GM12872 (cell line): ENCODE measurements at regions not wholly inside any gene's neighbourhood (a gene's known extent, or its start where the extent isn't known, plus 50 kb on each side); places are given as distances from the start of the nearest gene placed in this dataset.

ENCODE experiments used
- TF ChIP-seq, protein P1 (sequence below): IDR thresholded peaks from 3 replicates; pipeline ENCODE4 v1.5.1; 2011; ENCODE audit warnings: low read depth, mild to moderate bottlenecking, low read length, moderate library complexity; ENCODE audit not compliant: insufficient read depth

DNA sequence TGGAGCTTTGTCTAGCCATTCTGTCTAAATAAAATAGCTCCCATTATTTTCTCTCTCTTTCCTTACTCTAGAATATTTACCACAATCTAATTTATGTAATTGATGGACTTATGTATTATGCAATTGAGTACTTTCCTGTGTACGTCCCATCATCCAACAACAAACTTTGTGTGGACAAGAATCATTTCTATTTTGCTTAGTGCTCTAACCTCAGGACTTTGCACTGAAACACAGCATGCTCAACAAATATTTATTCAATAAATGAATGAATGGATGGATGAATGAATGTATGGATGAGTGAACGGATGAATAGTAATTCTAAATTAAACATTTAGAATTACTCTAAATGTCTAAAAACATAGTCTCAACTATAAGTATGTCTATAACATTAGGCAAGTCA is 115.2 kb upstream of the RORA start:
- TF ChIP-seq, protein P1, sequence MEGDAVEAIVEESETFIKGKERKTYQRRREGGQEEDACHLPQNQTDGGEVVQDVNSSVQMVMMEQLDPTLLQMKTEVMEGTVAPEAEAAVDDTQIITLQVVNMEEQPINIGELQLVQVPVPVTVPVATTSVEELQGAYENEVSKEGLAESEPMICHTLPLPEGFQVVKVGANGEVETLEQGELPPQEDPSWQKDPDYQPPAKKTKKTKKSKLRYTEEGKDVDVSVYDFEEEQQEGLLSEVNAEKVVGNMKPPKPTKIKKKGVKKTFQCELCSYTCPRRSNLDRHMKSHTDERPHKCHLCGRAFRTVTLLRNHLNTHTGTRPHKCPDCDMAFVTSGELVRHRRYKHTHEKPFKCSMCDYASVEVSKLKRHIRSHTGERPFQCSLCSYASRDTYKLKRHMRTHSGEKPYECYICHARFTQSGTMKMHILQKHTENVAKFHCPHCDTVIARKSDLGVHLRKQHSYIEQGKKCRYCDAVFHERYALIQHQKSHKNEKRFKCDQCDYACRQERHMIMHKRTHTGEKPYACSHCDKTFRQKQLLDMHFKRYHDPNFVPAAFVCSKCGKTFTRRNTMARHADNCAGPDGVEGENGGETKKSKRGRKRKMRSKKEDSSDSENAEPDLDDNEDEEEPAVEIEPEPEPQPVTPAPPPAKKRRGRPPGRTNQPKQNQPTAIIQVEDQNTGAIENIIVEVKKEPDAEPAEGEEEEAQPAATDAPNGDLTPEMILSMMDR, result no peak

DNA sequence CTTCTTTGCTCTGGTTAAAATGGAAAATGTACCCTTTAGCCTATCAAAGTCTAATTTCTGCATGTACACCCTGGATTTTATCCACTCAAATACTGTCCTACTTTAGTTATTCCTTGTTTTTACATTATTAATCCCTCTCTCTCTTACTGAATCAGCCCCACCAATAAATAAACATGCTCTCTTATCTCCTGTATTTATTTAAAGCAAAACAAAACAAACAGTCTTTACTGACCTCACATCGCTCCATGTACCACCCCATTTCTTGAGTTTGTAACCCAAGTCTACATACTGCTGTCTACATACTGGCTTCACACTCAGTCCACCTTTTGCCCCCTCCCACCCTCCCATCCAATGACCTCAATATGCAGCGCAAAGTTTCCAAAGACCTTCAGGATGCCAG is 113.3 kb upstream of the RORA start:
- TF ChIP-seq, protein P1, result no peak

DNA sequence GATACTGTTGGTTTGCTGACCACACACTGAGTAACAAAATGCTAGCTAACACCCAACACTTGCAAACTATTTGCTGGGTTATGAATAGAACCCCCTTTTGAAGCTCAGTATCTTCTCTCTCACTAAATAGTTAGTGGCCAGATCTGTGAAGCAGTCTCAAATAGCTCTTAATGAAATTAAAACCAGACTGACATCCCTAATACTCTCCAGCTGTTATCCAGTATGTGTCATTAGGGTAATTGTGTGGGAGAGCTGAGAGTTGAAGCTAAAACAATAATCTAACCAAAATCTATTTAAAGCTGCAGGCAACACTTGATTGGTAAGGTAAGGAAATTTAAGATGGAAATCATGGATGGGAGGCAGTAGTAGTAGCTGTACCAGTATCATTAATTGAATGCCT is 110.4 kb upstream of the RORA start:
- TF ChIP-seq, protein P1, result no peak

DNA sequence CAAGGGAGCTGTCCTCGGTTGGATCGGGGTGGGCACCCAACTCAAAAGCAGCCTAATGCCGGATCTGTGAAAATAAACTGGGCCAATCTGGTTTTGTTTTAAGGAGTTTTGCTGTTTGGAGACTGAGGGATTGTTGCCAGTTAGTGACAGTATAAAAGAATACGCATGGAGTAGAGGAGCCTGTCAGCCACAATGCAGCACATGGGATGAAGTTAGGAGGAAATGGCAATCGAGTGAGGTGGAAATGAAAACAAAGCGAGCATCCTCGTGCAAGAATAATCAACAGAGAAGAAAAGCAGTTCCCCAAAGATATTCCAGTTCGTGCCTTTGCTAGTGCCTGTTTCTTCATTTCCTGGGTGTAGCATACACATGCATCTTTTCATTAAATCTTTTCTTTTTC is 108.4 kb upstream of the RORA start:
- TF ChIP-seq, protein P1, result no peak

DNA sequence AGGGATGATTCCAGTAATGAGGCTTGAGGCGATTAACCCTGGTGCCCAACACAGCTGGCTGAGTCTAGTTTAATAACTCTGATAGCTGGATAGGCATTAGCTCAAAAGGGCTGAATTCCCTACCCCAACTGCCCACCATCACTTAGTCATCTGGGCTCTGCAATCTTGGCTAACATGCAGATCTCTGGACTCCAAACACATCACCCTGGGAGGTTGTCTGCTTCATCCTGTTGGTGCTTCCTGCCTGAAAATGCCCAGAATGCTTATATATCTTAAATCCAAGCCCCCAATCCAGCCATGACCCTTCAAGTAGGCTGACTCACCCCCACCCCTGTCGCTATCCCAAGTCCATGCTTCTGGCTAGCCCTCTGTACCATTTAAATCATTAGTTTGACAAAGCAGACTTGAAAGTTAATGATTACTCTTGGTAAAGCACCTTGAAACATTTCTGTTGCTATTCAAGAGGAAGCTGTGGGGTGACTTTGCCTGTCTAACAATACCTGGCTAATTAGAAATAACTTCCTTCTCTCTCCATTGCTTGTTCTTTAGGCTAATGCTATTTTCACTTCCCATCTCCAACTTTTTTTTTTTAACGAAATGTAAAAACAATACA is 107.0 kb upstream of the RORA start:
- TF ChIP-seq, protein P1, result no peak

DNA sequence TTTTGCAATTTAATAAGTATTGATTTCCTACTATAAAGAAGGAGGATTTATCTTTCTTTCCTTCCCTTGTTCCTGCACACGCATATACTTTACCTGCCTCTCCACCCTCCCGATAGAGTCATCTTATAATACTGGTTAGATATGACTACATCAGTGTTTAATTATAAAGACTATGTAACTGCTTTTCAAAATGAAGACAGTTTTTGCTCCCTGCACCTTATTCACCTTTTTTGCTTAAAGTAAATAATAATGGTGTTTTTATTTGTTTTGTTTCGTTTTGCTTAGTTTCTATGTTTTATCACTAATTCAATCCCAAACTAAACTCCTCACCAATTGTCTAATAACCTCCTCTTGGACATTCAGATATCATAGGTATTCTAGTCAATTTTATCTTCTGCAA is 101.9 kb upstream of the RORA start:
- TF ChIP-seq, protein P1, result no peak

DNA sequence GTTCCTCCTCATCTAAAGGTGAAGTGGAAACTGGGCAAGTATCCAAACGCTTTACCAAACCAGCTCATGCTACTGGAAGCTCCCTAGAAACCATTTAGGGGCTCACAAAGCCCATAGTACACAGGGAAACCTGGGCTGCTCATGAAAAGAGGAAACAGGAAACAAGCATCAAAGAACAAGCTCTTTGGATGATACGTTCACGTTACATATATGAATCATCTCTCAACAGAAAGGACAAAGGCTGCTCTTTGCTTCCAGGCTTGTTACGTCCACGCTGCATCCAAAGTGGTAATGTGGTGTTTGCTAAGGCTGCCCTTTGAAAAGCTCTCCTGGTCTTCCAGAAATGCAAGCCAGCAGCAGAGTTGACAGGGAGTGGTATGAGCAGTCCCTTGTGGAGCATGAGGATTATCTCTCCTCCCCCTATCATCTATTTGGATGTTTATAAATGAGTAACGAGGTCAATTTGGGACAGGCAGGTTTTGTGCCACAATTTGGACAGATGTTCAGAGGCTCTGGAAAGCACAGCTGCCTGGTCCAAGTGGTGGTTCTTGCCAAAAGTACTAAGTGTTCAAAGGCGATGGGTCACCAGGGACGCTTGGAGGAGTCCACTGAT is 98.0 kb upstream of the RORA start:
- TF ChIP-seq, protein P1, result no peak
